ENCODE measurements at regions not wholly inside any gene's neighbourhood (a gene's known extent, or its start where the extent isn't known, plus 50 kb on each side); places are given as distances from the start of the nearest gene placed in this dataset.

DNA sequence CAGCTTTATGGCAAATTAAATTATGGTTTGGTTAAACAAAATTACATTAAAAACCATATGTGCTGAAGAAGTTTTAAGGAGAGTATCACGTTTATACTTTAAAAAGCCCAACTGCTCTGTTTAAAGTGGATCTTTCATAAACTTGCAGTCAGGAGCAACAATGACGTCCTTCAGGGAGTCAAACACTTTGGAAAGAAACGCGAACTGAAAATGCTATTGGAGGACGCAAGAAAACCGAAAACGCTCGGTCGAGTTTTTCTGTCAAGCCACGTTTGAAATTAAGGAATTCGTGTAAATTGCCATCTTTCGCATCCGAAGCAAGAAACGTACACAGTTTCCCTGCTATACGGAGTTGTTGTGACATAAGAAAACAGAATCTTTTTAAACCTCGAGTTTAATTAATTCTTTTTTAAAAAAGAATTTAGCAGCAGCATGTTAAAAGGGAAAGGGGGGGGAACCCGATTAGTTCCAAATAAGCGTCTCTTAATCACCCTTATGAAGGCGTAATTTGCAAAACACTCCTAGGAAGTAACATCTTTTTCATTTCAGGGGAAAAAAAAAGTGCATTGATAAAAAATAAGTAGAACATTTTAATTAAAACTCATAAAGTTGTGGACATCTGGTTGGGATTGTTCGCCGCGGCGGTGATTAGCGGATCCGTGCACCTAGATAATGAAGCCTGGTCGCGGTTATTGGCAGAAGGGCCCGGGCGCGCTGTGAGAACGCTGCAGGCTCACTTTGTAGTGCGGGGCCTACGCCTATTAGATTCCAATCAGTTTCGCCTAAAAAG, 295.4 kb downstream of the TFAP2C start:
- Mint-ChIP-seq H3K36me3 (ENCODE audit: low read depth) (no peaks in the 10 kb centered on the region), H3K27ac (no peak overlapping the region), H3K27me3 (peaks cover 60% of the 10 kb centered on the region), H3K4me1 (no peaks in the 10 kb centered on the region), H3K4me3 (no peak overlapping the region), H3K9me3 (peaks cover 4% of the 10 kb centered on the region)
- DNase-seq = no peak
- intact Hi-C loops (cut with micrococcal nuclease) = loop anchor here (2.0 kb wide), 2 partner anchors 296 to 340 kb away; partner anchors contain the start of gene TFAP2C

DNA sequence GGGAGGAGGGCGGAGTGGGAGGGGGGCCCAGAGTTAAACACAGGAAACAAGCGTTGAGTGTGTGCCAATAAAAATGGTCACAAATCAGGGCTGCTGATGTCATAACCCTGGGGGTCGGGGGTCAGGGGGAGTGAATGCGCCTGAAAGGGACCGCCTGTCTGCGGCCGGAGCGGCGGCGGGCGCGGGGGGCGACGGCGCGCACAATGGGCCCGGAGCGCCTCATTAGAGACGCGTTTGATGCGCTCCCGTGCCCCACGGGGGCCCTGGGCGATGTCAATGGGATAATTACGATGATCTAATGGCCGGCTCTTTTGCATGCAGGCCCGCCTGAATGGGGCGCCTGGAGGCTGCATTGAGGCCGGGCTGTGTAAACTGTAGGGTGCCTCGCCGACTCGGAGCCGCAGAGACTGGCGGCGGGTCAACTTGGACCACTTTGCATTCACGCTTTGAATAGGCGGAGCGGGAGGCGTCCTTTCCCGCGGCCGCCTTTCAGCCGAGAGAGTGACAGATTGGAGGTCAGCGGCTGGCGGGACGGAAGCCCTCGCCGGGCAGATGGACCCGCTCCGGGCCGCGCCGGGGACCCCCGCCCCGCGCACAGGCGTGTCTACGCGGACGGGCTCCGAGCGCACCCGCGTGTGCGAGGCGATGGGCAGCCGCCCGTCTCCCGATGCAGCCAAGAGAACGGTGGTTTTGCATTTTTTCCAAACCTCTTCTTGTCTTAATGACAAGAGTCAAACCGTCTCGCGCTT, 296.1 kb downstream of the TFAP2C start:
- no peak overlapping the region for H3K27ac Mint-ChIP-seq
- no peak overlapping the region for H3K4me3 Mint-ChIP-seq
- no peaks in the 10 kb centered on the region for H3K4me1 Mint-ChIP-seq
- no peaks in the 10 kb centered on the region for H3K36me3 Mint-ChIP-seq (ENCODE audit: low read depth)
- H3K9me3 Mint-ChIP-seq = peaks cover 4% of the 10 kb centered on the region
- peaks cover 64% of the 10 kb centered on the region for H3K27me3 Mint-ChIP-seq
- intact Hi-C loops (cut with micrococcal nuclease) = loop anchor here (2.0 kb wide), 2 partner anchors 296 to 340 kb away; partner anchors contain the start of gene TFAP2C
- peak; percentile 55 for DNase-seq

DNA sequence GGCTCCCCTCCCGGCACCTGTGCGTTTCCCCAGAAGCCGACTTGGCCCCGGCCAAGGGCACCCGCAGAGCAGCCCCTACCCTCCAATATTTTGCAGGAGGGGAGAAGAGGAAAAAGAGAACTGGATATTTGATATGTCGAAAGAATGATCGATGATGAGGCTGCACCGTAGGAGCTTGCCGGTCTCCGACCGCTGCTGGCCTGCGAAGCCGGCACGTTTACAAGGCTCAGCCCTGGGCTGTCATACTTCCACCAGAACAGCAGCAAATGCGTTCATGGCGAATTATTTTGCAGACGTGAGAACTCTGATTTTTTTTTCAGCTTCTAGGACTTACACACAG, 296.7 kb downstream of the TFAP2C start:
- Mint-ChIP-seq H3K27ac (no peak overlapping the region), H3K4me1 (no peaks in the 10 kb centered on the region), H3K4me3 (no peak overlapping the region), H3K9me3 (peaks cover 4% of the 10 kb centered on the region), H3K27me3 (peaks cover 64% of the 10 kb centered on the region), H3K36me3 (ENCODE audit: low read depth) (no peaks in the 10 kb centered on the region)
- intact Hi-C loops (cut with micrococcal nuclease) = loop anchor here (2.0 kb wide), 2 partner anchors 297 to 339 kb away; partner anchors contain the start of gene TFAP2C
- no peak for DNase-seq

DNA sequence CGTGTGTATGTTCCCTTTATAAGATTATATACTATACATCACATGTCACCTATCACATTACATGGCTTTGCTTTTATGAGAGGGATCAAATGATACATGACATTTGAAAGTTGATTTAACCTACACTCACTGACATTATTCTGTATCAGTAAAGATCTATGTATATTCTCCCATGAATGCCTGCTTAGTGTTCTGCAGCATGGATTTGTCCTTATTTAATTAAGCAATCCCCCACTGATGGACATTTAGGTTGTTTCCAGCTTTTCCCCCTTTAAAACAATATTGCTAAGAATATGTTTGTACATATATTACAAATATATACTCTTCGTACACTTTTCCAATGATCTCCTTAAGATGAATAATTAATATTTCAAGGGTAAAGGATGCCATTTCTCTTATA, 297.4 kb downstream of the TFAP2C start:
- Mint-ChIP-seq H3K27ac (no peak overlapping the region), H3K4me3 (no peak overlapping the region), H3K9me3 (peaks cover 4% of the 10 kb centered on the region), H3K4me1 (no peaks in the 10 kb centered on the region), H3K36me3 (ENCODE audit: low read depth) (no peaks in the 10 kb centered on the region), H3K27me3 (peaks cover 64% of the 10 kb centered on the region)
- DNase-seq = no peak
- intact Hi-C loops (cut with micrococcal nuclease) = no loop called here

DNA sequence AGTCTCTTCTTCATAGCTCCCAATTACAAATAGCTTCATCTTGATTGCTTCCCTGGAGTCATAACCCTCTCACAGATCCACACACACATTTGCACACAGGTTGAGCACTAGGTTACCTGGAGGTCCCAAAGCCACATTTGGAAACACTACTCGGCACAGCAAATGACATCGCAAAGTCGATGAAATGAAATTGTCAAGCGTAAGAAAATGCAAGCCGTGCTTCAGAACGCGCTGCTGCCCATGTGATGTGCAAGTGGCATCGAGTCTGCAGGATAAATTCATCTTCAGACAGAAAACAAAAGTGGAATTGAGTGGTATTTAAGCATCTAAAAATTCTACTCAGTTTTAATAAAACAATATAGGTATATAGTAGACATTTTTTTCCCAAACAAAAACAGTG, 298.0 kb downstream of the TFAP2C start:
- Mint-ChIP-seq H3K9me3 (peaks cover 4% of the 10 kb centered on the region), H3K36me3 (ENCODE audit: low read depth) (no peaks in the 10 kb centered on the region), H3K27me3 (peaks cover 64% of the 10 kb centered on the region), H3K4me1 (no peaks in the 10 kb centered on the region), H3K27ac (peak overlapping the region; percentile 4), H3K4me3 (no peak overlapping the region)
- intact Hi-C loops (cut with micrococcal nuclease) = no loop called here
- DNase-seq = no peak

DNA sequence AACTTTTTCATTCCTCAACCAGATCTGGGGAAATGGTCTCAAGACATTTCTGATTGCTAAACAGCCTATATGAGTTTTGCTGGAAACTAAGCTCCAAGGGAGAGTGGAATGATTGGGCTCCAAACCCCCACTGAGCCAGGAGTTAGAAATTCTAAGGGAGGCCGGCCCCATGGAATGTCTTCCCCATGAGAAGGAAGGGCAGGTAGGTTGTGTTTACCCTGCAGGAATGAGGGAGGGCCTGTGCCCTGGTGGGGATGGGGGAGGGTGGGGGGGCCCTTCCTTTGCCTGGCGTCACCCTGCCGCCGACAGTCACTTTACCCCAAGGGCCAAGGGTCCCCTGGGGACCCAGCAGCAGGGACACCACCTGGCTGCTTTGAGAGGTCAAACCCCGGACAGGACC, 298.9 kb downstream of the TFAP2C start:
- peaks cover 4% of the 10 kb centered on the region for H3K9me3 Mint-ChIP-seq
- no peak overlapping the region for H3K4me3 Mint-ChIP-seq
- peaks cover 60% of the 10 kb centered on the region for H3K27me3 Mint-ChIP-seq
- intact Hi-C loops (cut with micrococcal nuclease) = no loop called here
- H3K4me1 Mint-ChIP-seq = no peaks in the 10 kb centered on the region
- no peak for DNase-seq
- H3K36me3 Mint-ChIP-seq (ENCODE audit: low read depth) = no peaks in the 10 kb centered on the region
- H3K27ac Mint-ChIP-seq = no peak overlapping the region

DNA sequence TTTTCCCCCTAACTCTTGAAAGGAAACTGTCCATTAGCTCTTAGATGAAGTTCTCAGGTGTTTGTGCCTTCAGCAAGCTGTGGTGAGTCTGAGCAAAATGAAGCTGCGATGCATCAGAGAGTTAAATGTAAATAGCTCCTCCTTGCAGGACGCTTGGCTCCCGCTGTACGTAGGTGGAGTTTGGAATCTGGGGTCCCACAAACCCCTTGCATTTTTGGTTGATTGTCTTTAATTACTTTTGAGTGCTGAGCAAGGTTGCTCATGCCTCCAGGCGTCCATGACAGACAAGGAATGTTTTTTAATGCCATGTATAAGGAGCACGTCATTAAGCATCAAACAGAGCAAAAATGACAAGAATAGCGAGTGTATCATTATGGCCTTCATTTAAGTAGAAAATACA, 300.5 kb downstream of the TFAP2C start:
- Mint-ChIP-seq H3K27me3 (peaks cover 46% of the 10 kb centered on the region), H3K4me1 (no peaks in the 10 kb centered on the region), H3K36me3 (ENCODE audit: low read depth) (no peaks in the 10 kb centered on the region), H3K27ac (no peak overlapping the region), H3K9me3 (peaks cover 4% of the 10 kb centered on the region), H3K4me3 (no peak overlapping the region)
- DNase-seq = no peak
- intact Hi-C loops (cut with micrococcal nuclease) = no loop called here

DNA sequence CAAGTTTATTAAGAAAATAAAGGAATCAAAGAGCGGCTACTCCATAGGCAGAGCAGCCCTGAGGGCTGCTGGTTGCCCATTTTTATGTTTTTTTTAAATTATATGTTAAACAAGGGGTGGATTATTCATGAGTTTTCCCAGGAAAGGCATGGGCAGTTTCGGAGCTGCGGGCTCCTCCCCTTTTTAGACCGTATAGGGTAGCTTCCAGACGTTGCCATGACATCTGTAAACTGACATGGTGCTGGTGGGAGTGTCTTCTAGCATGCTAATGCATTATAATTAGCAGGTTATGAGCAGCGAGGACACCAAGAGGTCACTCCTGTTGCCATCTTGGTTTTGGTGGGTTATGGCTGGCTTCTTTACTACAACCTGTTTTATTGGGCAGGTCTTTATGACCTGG, 301.8 kb downstream of the TFAP2C start:
- no peaks in the 10 kb centered on the region for H3K36me3 Mint-ChIP-seq (ENCODE audit: low read depth)
- H3K27me3 Mint-ChIP-seq = peaks cover 35% of the 10 kb centered on the region
- DNase-seq = no peak

DNA sequence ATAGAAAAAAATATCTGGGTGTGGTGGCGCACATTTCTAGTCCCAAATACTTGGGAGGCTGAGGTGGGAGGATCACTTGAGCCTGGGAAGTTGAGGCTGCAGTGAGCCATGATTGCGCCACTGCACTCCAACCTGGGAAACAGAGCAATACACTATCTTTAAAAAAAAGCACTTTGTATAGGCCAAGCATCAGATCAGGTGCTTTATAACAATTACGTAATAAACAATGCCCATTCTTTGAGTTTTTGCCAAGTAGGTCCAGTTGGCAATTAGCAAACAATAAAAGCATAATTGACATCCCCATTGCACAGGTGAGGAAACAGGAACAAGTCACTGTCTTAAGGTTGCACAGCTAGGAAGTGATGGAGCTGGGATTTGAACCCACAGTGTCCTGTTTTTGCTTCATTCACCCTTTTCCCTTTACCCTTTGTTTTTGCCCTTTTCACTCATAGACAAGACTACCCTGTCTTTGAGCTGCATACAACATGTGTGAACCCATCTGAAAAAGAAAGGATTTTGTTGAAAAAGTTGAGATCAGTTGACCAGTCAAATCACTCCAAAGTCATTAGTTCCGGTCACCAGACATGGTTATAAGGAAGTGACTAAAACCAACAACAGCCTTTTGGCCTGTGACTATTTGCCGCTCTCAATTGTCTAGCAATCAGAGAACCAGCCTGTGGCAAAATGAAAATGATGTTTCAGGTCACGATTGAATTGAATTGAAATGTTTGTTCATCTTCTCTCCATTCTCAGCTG, 303.6 kb downstream of the TFAP2C start:
- Mint-ChIP-seq H3K9me3 (no peaks in the 10 kb centered on the region), H3K36me3 (ENCODE audit: low read depth) (no peaks in the 10 kb centered on the region), H3K4me1 (no peaks in the 10 kb centered on the region), H3K27ac (no peak overlapping the region), H3K27me3 (peaks cover 17% of the 10 kb centered on the region), H3K4me3 (no peak overlapping the region)
- intact Hi-C loops (cut with micrococcal nuclease) = no loop called here
- no peak for DNase-seq

More for the DNA sequence above, 301.8 kb downstream of the TFAP2C start:
- intact Hi-C loops (cut with micrococcal nuclease) = no loop called here
- Mint-ChIP-seq H3K9me3 (peaks cover 4% of the 10 kb centered on the region), H3K27ac (no peak overlapping the region), H3K4me1 (no peaks in the 10 kb centered on the region), H3K4me3 (no peak overlapping the region)

DNA sequence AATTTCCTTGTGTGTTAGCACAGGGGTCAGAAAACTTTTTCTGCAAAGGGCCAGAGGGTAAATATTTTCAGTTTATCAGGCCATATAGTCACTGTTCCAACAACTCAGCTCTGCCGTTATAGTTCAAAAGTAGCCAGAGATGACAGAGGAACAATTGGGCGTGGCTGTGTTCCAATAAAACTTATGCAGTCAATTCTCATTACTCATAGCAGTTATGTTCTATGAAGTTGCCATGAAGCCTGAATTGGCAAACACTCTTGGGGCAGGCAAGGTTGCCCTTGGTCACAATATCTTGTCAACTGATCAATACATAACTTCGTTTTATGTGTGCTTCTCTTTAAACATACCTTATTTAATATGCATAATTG, 304.2 kb downstream of the TFAP2C start:
- no peaks in the 10 kb centered on the region for H3K36me3 Mint-ChIP-seq (ENCODE audit: low read depth)
- no peak for DNase-seq
- no peaks in the 10 kb centered on the region for H3K9me3 Mint-ChIP-seq
- intact Hi-C loops (cut with micrococcal nuclease) = no loop called here
- H3K27me3 Mint-ChIP-seq = peaks cover 13% of the 10 kb centered on the region
- H3K4me1 Mint-ChIP-seq = no peaks in the 10 kb centered on the region
- no peak overlapping the region for H3K27ac Mint-ChIP-seq
- no peak overlapping the region for H3K4me3 Mint-ChIP-seq

DNA sequence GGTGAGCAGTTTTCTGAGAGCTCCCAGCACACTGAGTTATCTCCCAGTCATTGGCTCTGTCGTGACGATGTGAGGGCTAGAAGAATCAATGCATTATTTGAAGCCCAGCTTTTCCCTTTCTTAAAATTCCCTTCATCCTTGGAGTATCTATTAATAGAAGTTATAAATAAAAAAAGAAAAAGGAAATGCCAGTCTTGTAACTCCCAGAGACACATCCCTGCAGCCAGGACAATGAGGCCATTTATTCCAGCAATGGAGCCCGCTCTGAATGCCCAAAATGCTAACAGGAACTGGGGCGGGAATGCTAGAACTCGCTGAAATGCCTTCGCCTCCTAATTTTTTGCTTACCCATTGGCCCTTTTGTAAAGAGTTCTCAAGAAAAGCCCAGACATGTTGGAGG, 305.8 kb downstream of the TFAP2C start:
- no peak for DNase-seq
- no peaks in the 10 kb centered on the region for H3K9me3 Mint-ChIP-seq
- no peaks in the 10 kb centered on the region for H3K4me1 Mint-ChIP-seq
- H3K27ac Mint-ChIP-seq = no peak overlapping the region
- intact Hi-C loops (cut with micrococcal nuclease) = no loop called here
- H3K4me3 Mint-ChIP-seq = no peak overlapping the region
- no peaks in the 10 kb centered on the region for H3K27me3 Mint-ChIP-seq
- H3K36me3 Mint-ChIP-seq (ENCODE audit: low read depth) = no peaks in the 10 kb centered on the region

DNA sequence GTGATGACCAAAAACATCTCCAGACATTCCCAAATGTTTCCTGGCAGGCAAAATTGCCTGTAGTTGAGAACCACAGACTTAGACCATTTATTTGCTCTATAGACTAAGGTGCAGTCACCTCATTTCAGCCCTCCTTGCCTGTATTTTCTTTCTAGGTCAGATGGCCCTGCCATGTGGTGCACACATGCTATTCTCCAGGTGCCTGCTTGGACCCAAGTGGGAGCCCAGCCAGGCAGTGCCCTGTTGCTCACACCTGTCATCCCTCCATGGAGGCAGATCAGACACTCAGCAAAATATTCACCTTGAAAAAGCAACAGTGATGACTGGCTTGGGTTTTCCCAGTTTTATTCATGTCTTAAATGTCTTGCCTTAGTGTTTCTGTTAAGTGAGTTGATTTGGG, 311.4 kb downstream of the TFAP2C start:
- Mint-ChIP-seq H3K27me3 (peaks cover 1% of the 10 kb centered on the region), H3K4me3 (no peak overlapping the region), H3K4me1 (no peaks in the 10 kb centered on the region), H3K9me3 (no peaks in the 10 kb centered on the region), H3K36me3 (ENCODE audit: low read depth) (no peaks in the 10 kb centered on the region), H3K27ac (no peak overlapping the region)
- no peak for DNase-seq
- intact Hi-C loops (cut with micrococcal nuclease) = no loop called here

DNA sequence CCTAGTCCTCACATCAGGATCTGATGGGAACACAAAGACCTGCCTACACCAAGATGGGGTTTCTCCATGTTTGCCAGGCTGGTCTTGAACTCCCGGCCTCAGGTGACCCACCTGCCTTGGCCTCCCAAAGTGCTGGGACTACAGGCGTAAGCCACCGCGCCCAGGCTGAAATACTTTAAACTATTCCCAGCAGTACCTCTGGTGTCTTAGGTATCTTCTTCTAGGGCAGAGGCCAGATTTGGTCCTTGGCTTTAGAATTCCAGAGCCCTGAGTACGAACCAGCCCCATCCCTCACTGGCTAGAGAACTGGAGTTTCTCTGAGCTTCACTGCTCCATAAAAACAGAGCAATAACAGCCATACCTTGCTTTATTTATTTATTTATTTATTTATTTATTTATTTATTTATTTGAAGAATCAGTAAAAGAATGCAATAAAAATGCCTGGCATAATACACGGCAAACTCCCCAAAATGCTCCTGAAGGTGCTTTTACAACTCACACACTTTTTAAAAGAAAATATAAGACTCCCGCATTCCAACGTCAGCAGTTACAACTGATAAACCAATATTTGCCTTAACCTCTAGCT, 312.1 kb downstream of the TFAP2C start:
- H3K36me3 Mint-ChIP-seq (ENCODE audit: low read depth) = no peaks in the 10 kb centered on the region
- intact Hi-C loops (cut with micrococcal nuclease) = no loop called here
- H3K9me3 Mint-ChIP-seq = no peaks in the 10 kb centered on the region
- no peak overlapping the region for H3K27ac Mint-ChIP-seq
- DNase-seq = no peak
- no peaks in the 10 kb centered on the region for H3K4me1 Mint-ChIP-seq
- H3K4me3 Mint-ChIP-seq = no peak overlapping the region
- H3K27me3 Mint-ChIP-seq = peaks cover 1% of the 10 kb centered on the region

All from activated CD4-positive, alpha-beta T cell treated with anti-CD3 and anti-CD28 coated beads, Interleukin-2, amount 10 ng/mL, durations not matched to agents 24 days and 14 days (primary cell).